ENCODE measurements at regions not wholly inside any gene's neighbourhood (a gene's known extent, or its start where the extent isn't known, plus 50 kb on each side); places are given as distances from the start of the nearest gene placed in this dataset.
"Not testable (repeated sequence)": the region's sequence is repeated elsewhere in the genome, so short reads cannot be mapped to it uniquely, and the experiment has no call there.

DNA sequence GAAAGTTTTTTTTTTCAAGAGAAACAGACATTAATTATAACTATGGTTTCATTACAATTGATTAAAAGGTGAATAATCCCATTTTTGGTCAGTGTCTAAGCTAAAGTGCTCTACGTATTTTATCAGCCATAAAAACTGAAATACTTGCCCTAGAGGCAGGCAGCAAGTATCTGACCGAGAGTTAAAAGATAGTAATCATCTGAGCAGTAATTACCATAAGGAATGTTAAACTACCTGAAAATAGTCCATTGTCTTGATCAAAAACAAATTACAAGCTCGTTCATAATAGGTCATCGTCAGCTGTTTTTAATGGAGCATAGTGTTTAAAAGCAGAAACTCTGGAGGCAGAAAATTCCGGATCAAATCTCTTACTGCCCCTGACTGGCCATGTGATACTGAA lies 105.7 kb upstream of the ZEB2 start:
- Histone ChIP-seq H3K4me3 (no peak overlapping the region), H3K4me1 (no peaks in the 10 kb centered on the region), H3K27me3 (no peaks in the 10 kb centered on the region), H3K27ac (no peak overlapping the region), H3K9me3 (no peaks in the 10 kb centered on the region), H3K36me3 (no peaks in the 10 kb centered on the region)
- DNase-seq = no peak
- TF ChIP-seq POLR2A (IDR thresholded peaks at IDR 0.05) = no peak
- TF ChIP-seq, protein P1, sequence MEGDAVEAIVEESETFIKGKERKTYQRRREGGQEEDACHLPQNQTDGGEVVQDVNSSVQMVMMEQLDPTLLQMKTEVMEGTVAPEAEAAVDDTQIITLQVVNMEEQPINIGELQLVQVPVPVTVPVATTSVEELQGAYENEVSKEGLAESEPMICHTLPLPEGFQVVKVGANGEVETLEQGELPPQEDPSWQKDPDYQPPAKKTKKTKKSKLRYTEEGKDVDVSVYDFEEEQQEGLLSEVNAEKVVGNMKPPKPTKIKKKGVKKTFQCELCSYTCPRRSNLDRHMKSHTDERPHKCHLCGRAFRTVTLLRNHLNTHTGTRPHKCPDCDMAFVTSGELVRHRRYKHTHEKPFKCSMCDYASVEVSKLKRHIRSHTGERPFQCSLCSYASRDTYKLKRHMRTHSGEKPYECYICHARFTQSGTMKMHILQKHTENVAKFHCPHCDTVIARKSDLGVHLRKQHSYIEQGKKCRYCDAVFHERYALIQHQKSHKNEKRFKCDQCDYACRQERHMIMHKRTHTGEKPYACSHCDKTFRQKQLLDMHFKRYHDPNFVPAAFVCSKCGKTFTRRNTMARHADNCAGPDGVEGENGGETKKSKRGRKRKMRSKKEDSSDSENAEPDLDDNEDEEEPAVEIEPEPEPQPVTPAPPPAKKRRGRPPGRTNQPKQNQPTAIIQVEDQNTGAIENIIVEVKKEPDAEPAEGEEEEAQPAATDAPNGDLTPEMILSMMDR (IDR thresholded peaks at IDR 0.05) = no peak

DNA sequence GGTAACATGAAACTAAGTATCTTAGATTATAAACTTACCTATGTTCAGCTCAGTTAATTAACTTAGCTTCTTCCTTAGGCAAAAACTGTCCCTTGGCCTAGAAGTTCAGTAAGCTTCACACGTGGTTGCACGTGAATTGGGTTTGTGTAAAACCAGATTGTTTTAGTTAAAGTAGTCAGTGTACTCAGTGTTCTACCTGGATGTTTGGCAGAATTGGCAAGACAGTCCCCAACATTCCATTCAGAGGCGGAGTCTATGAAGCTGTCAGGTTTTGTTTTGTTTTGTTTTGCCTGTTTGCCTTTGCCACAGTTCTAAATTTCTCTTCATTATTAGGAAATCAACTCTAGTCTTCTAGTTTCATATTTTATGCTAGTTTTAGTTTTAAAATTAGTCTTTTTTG lies 105.3 kb upstream of the ZEB2 start:
- Histone ChIP-seq H3K27me3 (no peaks in the 10 kb centered on the region), H3K27ac (no peak overlapping the region), H3K4me1 (no peaks in the 10 kb centered on the region), H3K9me3 (no peaks in the 10 kb centered on the region), H3K4me3 (no peak overlapping the region), H3K36me3 (no peaks in the 10 kb centered on the region)
- TF ChIP-seq, protein P1 (IDR thresholded peaks at IDR 0.05) = no peak
- TF ChIP-seq POLR2A (IDR thresholded peaks at IDR 0.05) = no peak
- no peak for DNase-seq

DNA sequence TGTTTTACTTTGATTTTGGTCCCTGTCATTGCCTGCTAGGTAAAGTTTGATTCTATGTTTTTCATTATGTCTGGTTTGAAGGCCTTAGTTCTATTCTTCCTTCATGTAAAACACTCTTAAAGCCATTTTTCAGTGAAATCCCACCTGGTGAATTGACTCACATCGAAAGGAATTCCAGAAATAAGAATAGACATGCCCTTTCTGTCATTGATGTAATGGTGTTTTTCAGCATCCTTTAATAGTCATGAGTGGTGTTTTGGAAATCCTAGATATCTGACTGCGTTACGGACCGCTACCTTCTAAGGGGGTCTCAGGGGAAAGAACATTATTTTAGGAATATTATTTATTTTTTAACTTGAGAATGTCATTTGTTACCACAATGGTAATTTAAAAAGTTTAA lies 104.5 kb upstream of the ZEB2 start:
- H3K4me1 ChIP-seq = no peaks in the 10 kb centered on the region
- TF ChIP-seq, protein P1 (IDR thresholded peaks at IDR 0.05) = no peak
- no peak for TF ChIP-seq POLR2A (IDR thresholded peaks at IDR 0.05)
- H3K4me3 ChIP-seq = no peak overlapping the region
- H3K9me3 ChIP-seq = no peaks in the 10 kb centered on the region
- H3K36me3 ChIP-seq = no peaks in the 10 kb centered on the region
- H3K27me3 ChIP-seq = no peaks in the 10 kb centered on the region
- H3K27ac ChIP-seq = no peak overlapping the region
- DNase-seq = no peak

DNA sequence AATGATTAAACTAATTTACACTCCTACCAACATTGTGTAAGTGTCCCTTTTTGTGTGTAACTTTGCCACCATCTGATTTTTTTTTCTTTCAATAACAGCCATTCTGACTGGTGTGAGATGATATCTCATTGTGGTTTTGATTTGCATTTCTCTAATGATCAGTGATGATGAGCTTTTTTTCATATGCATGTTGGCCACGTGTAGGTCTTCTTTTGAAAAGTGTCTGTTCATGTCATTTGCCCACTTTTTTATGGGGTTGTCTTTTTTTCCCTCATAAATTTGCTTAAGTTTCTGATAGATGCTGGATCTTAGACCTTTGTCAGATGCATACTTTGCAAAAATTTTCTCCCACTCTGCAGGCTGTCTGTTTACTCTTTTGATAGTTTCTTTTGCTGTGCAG lies 102.5 kb upstream of the ZEB2 start:
- not testable (repeated sequence) for H3K4me1 ChIP-seq, H3K9me3 ChIP-seq, H3K27ac ChIP-seq, H3K4me3 ChIP-seq, DNase-seq, H3K27me3 ChIP-seq, H3K36me3 ChIP-seq

DNA sequence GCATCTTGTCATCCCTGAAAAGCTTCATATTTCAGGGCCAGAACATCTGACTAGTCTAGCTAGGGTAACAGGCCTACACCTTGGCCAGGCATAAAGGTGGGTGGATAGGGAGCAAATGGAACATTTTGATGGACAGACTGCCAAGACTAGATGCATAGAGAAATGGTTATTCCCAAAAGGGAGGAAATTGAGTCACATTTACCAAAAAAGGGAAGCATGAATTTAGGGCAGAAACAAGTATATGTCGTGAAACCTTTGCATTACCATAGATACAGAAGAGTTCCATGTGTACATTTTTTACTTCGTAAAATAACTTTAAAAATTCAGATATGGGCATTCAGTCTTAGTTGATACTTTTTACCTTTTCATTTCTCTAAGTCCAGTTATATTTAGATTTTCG lies 101.3 kb upstream of the ZEB2 start:
- Histone ChIP-seq H3K36me3 (no peaks in the 10 kb centered on the region), H3K9me3 (no peaks in the 10 kb centered on the region), H3K27me3 (no peaks in the 10 kb centered on the region), H3K4me3 (no peak overlapping the region), H3K4me1 (no peaks in the 10 kb centered on the region), H3K27ac (no peak overlapping the region)
- DNase-seq = no peak
- TF ChIP-seq POLR2A (IDR thresholded peaks at IDR 0.05) = no peak
- TF ChIP-seq, protein P1 (IDR thresholded peaks at IDR 0.05) = no peak

DNA sequence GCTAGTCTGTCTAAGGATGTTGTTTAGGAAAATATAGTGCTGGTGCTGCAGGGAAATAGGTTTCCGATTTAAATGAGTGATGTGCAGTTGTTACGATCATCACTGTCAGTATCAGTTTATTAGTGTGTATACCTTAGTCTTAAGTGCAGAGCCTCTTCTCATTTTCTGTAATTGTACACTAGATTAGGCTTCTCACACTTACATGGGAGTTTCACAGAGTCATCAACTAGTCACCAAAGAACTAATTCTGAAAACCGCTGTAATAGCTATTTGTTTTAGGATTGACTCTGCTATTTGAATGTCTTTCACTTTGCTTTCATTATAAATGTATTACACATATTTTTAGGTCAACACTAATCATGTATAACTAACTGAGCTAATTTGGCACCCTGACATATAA lies 99.8 kb upstream of the ZEB2 start:
- no peak for DNase-seq
- no peak overlapping the region for H3K4me3 ChIP-seq
- H3K27ac ChIP-seq = no peak overlapping the region
- no peaks in the 10 kb centered on the region for H3K4me1 ChIP-seq
- no peaks in the 10 kb centered on the region for H3K9me3 ChIP-seq
- H3K27me3 ChIP-seq = no peaks in the 10 kb centered on the region
- no peak for TF ChIP-seq POLR2A (IDR thresholded peaks at IDR 0.05)
- TF ChIP-seq, protein P1 (IDR thresholded peaks at IDR 0.05) = no peak
- H3K36me3 ChIP-seq = no peaks in the 10 kb centered on the region

DNA sequence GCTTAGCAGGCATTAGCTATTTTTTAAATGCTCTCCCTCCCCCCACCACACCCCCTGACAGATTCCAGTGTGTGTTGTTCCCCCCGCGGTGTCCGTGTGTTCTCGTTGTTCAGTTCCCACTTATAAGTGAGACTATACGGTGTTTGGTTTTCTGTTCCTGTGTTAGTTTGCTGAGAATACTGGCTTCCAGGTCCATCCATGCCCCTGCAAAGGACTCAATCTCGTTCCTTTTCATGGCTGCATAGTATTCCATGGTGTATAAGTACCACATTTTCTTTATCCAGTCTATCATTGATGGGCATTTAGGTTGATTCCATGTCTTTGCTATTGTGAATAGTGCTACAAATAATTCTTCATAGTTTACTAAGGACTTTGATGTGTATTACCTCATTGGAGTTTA lies 97.3 kb upstream of the ZEB2 start:
- not testable (repeated sequence) for H3K4me1 ChIP-seq, H3K4me3 ChIP-seq, H3K9me3 ChIP-seq, H3K27ac ChIP-seq, H3K36me3 ChIP-seq, DNase-seq, H3K27me3 ChIP-seq

Measured in Peyer's patch (tissue), 4 donors.